Dermis microvascular lymphatic vessel endothelial cell (primary cell): ENCODE measurements at regions not wholly inside any gene's neighbourhood (a gene's known extent, or its start where the extent isn't known, plus 50 kb on each side); places are given as distances from the start of the nearest gene placed in this dataset.

Experiments
- DNase-seq, 2 donors: peaks; one replicate each; pipeline versions ENCODE4 v3.0.0 to v3.0.0-alpha.2; 2010; ENCODE audit warnings: low read depth in 2 of 2

DNA sequence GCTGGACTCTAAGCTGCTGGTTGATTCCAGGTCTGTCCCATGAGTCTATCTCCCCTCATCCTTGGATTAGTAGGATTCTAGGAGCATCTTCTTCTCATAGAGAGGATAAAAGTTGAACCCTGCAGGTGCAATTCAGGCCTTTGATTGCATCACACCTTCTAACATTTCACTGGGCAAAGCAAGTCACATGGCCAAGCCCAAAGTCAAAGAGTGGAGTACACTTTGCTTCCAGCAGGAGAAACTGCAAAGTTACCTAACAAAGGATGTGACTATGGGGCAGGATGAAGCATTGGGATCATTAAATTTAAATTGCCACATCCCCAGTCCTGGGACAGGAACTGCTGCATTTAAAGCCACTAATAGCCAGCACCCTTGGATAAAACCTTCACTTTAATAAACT lies 51.0 kb upstream of the EGFLAM start:
- no peak for DNase-seq

DNA sequence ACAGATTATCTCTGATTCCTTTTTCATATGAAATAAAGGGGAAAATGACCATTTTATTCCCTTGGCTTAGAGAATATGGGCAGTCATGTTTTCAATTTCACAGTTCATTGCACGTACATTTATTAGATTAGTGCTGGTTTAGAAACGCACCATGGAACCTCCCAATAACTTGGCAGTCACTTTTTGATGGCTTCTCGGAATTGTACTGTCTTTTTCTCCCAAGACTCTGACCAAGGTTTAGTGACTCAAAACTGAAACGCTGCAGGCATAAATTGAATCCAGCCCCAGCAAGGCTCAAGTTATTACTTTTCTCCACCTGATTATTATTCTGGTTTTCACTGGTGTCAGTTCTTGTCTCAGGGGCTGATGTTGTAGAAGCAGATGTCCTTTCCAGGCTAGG lies 55.6 kb upstream of the EGFLAM start:
- DNase-seq, result no peak

DNA sequence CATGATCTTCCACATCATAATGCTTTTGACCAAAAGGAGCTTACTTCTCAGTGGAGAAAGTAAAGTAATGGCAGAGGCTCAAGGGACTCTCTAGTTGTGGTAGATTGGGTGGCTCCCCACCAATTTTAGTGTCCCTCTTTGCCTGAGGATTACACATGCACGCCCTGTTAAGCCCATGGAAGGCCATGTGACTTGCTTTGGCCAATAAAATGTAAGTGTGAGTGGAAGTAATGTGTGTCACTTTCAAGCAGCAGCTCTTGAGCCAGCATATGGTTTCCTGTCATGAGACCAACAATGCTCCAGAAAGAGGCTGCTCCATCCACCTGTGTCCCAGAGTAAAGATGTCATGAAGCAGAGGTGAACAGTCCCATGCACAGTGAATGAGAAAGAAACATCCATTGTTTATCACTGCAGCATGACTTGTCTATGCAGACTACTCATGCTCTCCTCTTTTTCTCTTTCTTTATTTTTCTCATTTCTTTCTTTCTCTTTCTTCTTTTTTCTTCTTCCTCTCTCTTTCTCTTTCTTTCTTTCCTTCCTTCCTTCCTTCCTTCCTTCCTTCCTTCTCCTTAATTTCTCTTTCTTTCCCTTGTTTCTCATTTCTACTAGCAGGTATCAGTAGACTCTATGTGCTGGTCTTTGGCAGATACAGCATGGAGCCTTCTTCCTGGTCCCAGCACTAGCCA lies 57.3 kb upstream of the EGFLAM start:
- no peak for DNase-seq

DNA sequence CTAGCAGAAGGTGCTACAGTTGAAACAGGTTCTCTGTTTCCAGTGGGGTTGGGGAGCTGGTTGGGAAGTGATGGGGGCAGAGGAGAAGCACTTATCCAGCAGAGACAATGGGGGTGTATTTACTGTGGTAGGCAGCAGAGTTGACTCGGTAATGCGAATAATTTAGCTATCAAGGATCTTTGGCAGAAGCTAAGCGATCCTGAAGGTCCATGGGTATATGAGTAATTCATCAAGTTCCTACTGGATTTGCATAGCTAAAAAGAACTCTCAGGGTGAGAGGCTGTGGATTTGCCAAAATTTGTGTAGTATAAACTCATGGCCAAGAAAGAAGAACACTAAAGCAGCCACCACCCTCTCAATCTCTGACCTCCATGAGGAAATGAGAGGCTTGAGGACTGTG lies 61.2 kb upstream of the EGFLAM start:
- no peak for DNase-seq

DNA sequence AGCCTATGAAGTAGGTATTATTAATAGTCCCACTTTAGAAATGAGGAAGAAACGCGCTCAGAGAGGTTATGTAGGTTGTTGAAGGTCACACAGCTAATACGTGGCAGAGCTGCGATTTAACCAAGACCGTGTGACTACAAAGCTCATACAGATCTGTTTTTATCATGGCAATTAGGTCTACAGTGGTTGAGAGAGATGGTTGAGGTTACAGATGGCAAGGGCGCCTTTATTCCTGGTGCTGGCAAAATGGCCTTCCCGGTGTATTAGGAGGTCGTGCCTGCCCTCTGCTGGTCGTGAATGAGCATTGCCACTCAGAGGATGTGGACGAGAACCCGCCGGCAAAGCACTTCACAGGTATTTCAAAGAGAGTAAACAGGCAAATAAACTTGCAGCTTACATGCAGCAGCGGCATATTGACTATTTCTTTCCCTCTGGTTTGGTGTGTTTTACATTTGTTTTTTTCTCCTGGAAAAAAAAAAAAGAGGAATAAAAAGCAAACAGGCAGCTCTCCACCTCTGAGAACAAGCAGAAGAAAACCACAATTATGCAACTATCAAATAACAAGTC lies 65.3 kb upstream of the EGFLAM start:
- DNase-seq, result peak; percentile 36 to 59

DNA sequence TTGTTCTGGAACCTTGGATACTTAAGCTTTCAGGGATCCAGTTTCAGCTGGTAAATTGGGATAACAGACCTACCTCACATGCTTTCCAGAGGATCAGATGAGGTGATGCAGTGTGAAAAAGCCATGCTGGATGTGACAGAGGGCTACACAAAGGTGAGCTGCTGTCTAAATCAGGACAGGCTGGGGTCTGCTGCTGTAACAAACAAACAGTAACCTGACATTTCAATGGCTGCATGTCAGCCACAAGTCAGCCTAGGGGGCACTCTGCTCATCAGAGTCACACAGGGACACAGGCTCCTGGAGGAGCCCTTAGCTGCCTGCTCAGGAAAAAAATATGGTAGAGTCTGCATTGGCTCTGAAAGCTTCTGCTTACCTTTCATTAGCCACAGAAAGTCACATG lies 66.7 kb upstream of the EGFLAM start:
- no peak for DNase-seq

DNA sequence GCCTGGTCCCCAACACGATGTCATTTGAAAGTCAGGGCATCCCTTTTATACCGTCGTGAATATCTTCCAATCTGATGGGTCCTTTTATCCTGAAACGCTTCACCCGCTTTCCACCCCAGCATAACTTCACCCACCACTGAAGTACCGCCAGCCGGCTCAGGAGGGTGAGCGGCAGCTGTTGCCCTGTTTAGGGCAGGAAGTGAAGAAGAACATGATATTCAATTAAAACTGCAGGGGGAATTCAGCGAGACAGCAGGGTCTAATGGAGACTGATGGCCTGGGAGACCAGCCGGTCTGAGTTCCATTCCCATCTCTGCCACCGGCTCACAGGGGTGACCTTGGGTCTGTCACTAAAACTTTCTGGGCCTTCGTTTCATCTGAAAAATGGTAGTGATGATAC lies 68.2 kb upstream of the EGFLAM start:
- no peak for DNase-seq

DNA sequence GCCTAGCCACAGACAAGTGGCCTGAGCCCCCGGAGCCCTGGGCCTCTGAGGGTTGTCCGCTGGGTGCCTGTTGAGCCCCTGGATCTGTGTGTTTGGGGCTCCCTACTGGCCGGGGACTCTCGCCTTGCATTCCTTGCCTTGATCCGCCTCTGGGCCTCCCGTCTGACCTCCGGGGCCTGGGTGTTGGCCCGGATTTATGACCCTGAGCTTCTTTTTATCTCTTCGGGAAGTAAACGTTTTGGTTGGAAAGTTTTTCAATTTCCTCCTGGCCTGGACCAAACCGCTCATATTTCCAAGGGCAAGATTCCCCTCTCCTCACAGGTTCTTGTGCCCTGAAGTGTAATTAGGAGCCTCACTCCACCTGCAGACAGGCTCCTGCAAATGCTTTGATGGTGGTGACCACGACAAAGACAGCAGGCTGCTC lies 69.3 kb upstream of the EGFLAM start:
- DNase-seq, result no peak

DNA sequence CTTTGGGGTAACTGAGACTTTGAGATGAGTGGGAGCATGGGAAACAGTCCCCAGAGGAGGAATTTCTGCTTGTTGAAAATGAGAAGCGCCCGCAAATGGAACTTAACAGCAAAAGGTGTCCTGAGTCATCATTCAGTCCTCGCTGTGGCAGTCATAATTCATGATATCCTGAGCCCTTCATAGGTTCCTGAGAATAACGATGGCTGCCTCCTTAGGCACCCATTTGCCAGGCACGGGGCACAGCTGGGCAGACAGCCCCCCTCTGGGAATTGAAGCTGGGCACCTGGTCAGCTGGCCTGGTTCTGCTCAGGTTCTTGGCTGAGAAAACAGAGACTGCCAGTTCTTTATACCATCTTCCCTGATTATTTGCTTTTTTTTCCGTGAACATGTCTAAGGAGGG lies 69.8 kb upstream of the EGFLAM start:
- no peak for DNase-seq

DNA sequence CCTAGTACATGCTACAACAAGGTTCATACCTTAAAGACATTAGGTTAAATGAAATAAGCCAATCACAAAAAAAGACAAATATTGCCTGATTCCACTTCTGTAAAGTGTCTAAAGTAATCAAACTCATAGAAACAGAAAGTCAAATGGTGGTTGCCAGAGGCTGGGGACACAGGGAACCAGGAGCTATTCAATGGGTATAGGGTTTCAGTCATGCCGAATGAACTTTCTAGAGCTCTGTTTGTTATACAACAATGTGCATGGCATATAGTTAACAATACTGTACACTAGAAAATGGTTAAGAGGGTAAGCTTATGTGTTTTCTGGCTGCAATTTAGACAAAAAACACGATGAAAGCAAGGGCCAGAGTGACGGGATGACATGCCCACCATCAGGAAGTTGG lies 70.8 kb upstream of the EGFLAM start:
- no peak for DNase-seq

DNA sequence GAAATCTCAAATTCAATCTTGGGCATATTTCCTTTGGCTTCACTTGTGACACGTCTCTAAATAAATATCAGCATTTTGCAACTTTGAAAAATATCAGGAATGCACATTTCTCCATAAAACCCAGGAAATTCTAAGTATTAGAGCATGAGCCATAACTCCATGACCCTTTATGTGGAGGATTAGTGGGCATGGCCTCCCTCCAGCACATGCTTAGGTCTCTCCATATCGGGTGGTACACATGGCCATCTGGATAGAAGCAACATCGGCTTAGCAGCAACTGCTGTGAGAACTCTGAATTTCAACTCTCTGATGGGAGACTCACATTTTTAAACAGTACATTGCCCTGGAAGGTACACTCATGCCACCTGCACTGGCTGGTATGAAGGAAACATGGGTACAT lies 73.7 kb upstream of the EGFLAM start:
- DNase-seq, result no peak

DNA sequence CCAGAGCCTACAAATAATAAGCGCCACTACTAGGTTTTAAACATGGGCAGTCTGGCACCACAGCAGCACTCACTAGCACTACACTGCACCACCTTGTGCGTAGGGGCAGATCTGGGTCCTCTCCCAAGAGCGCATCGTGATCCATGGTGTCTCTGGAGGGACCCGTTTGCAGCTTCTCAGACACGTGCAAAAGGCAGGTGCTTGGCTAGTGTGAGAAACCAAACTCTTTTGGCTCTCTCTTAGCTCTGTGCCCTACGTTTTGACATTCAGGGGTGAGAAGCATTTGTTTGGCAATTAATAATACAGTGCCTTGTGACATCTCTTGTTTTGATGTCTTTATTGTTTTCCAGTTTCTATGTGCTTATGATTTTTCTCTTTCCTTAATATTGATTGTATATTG lies 75.4 kb upstream of the EGFLAM start:
- DNase-seq, result no peak

DNA sequence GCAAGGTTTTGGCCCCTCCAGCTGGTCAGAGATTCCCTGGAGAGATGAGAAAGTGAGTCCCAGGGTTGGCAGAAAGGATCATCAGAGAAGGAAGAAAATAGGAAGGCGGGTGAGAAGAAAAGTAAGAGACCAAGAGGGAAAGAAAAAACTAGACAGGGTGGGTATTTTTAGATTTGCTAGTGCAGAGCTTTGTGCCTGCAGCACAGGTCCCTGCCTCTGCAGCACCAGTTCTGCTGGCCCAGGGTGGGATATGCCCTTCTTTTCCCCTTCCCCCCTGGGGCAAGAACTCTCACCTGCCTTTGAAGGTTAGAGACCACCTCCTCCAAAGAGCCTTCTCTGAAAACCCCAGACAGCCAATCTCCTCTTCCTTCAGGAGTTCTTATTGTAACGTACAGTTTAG lies 90.3 kb upstream of the EGFLAM start:
- no peak for DNase-seq

DNA sequence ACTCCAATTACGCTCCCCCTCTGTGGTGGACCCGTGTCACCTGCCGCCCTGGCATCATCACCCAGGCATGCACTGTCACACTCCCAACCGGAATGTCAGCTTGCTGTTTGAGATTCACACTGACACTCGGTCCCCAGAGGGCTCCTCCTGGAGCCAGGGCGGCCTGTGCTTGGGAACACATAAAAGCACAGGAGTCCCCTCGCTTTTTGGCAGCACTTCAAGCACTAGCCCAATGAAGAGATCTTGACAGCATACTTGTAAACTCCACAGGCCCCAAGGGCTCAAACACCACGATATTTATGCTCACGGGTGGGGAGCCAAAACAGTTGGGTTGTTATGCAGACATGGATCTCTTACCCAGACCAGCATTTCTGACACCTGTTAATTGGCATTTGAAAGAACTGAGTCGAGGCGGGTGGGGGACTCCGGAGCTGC lies 90.8 kb upstream of the EGFLAM start:
- DNase-seq, result no peak

DNA sequence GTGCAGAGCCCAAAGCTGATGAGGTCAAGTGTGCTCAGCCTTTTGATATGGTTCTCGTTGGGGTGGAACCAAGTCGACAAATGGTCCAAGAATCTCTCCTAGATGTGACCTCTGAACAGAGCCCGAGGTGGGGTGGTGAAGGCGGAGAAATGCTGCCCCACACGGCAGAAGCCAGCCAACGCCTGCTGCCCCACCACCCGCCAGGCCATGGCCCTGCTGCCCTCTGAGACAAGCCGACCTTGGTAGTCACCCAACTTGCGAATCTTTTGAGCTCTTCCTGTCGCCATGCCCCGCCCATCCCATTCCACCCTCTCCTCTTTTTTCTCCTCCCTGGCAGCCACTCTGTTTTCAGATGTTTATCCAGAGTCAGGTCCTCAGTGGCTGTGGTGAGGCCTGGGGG lies 91.5 kb upstream of the EGFLAM start:
- DNase-seq, result no peak

DNA sequence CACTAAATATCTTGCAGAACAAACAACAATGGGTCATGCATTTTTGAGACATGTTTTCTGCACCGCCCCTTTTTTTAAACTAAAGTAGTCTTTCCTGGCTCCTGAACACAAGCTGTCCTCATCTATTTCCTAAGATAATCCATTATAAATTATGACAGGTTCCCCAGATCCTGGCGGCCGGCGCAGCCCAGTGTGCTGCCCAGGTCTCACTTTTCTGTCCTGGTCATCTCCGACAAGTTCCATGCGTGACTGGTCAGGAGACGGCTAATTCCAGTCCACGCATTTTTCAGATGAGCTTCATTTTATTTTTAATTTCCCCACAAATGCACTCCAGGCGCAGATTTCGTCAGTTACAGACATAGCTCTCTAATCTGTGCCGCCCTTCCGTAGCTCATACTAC lies 92.9 kb upstream of the EGFLAM start:
- DNase-seq, result no peak

DNA sequence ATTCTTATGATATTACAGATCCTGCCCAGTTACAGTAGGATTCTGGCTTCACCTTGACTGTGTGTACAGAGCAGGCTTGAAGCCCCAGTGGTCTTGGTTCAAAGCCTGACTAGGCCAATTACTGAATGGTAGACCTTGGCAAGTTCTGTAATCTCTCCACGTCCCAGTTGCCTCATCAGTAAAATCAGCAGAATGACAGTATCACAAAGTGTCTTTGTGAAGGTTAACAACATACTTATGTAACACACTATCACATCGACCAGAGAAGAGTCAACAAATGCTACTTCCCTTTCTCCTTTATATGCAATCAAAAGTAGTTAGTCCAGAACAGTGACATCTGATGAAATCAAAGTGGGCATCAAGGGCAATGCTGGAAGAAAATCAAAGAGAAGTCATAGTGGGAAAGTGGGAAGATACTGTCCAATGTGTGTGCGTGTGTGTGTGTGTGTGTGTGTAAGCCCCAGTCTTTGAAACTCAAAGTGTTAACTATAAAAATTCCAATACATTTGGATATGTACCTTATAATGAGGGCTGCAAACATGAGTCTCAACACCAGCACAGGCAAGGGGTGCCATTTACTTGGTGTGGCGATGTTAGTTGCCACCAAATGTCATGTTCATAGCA lies 93.5 kb upstream of the EGFLAM start:
- no peak for DNase-seq

DNA sequence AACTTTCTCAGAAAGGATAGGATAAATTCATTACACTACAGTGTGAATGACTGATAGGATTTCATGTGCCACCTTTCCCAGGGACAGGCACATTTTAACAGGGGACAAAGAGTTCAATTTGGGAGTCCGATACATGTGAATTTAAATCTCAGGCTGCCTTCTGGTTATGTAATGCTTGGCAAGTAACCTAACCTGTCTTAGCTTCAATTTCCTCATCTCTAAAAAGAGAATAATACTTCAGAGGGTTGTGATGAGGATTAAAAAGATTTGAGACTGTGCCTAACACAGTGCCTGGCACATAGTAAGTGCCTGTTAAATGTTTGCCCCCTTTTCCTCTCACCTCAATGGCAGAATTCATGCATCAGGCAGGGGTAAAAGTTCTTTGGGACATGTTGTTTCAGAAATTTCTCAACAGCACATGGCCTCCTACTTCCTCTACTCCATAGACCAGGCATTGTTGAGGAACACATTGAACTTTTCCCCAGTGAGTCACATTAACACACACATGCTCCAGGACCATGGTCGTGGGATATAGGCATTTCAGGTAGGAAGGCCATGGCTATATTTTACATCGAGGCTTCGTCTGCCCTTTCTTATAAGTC lies 94.6 kb upstream of the EGFLAM start:
- DNase-seq, result no peak

DNA sequence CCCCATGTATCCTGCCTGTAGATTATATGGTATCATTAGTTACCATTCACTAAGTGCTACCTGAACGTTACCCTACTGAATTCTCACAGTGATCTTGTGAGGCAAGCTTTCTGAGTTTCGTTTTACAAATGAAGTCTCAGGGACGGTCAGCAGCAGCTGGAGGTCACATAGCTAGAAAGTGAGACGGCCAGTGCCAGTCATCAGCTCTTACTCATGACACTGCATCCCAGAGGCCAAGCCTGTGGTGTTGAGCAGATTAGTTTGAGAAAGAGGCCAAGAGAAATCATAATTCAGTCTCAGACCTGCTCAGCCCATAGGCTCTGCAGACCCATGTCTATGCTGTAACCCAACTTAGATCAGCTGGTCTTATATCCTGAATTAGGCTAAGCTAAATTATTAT lies 95.7 kb upstream of the EGFLAM start:
- DNase-seq, result no peak

DNA sequence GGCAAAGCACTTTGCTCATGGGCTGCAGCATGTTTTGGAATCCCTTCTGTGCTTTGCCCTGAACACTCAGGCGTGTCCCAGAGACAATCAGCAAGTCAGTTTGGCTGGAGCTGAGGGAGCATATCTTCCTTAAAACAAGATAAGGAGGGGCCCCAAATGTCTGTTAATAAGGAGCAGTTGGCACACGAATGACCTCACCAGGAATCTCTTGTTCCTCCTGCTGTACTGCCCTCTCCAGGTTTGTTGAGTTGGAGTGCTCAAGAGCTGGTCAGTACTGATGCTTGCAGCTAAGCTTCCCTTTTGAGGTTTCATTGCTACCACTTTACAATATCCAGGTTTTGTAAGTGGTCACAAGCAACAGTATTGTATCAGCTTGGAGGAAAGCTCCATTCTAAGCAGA lies 101.3 kb upstream of the EGFLAM start:
- no peak for DNase-seq

DNA sequence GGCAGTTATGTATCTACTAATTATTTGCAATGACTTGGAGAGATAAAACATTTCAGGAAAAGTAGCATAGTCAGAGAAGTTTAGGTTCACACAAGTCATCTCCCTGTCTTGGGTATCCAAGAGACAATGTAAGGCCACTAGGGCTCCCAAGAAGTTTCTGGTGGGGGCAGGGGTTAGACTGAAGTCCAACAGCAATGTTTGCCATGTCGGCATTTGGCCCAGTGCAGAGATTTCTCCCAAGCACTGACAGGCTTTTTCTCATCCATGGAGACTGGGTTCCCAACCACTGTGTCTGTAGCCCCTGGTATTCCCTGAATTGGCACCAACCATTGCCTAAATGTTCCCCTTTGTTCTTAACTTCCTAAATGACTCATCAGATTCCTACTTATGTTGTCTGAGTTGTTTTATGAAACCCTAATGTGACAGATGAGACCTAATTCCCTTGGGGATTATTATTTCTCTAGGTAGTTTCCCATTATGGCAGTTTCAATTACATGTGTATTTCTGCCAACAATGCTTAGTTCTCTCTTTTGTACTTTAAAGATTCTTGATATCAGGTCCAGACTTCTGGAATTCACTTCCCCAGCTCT lies 103.6 kb upstream of the EGFLAM start:
- DNase-seq, result no peak

DNA sequence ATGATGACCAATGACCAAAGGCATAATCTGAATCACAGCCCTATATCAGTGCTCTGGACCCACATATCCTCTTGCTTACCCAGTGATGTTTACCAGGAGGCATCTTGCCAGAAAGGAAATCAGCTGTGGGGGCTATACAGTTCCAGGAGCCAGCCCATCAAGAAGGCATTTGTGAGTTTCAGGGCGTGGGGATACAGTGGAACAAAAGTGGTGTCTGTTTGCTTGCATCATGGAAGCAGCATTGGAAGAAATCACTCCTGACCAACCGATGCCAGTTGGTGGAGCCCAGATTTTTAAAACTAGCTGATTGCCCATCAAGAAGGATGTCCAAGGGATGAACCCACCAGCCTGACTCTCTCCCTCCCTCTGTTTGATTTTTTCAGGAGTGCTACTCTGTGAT lies 106.5 kb upstream of the EGFLAM start:
- no peak for DNase-seq

DNA sequence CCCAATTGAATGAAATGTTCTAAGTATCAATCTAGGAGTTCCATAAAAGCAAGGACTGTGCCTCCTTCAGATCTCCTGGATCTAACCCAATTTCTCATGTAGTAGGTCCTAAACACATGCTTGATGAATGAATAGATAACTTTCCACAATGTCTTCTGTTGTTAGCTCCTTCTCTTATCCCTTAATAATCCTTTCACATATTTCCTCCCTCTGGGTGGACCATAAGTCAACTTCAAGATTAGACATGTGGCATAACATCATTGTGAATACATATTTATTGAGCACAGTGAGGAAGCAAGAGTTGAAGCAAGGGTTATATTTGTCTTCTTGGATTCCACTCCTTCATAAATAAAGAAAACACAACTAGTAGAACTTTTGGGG lies 108.6 kb upstream of the EGFLAM start:
- no peak for DNase-seq
